WERI-Rb-1 (cell line): ENCODE measurements at regions not wholly inside any gene's neighbourhood (a gene's known extent, or its start where the extent isn't known, plus 50 kb on each side); places are given as distances from the start of the nearest gene placed in this dataset.

Source experiments
- DNase-seq: peaks from one replicate; pipeline ENCODE4 v3.0.0-alpha.2; 2020
- H3K27ac ChIP-seq: fragments of 250-450 bp; sonication (Bioruptor Pico); 2 replicates; pipeline ENCODE4 v1.5.1; 2020; ENCODE audit warnings: mild to moderate bottlenecking, moderate library complexity
- H3K27me3 ChIP-seq: fragments of 250-450 bp; sonication (Bioruptor Pico); 2 replicates; pipeline ENCODE4 v1.5.1; 2021; ENCODE audit warnings: mild to moderate bottlenecking, low read depth, moderate library complexity; ENCODE audit not compliant: insufficient read depth, severe bottlenecking
- H3K36me3 ChIP-seq: fragments of 250-450 bp; sonication (Bioruptor Pico); 2 replicates; pipeline ENCODE4 v1.5.1; 2020; ENCODE audit warnings: mild to moderate bottlenecking, moderate library complexity
- H3K4me3 ChIP-seq: 2 replicates; pipeline ENCODE4 v1.5.1; 2011; ENCODE audit warnings: low read depth, mild to moderate bottlenecking, control low read depth, low read length
- H3K9me3 ChIP-seq: fragments of 250-450 bp; sonication (Bioruptor Pico); 2 replicates; pipeline ENCODE4 v1.5.1; 2021; ENCODE audit warnings: mild to moderate bottlenecking, moderate library complexity; ENCODE audit not compliant: severe bottlenecking
- CTCF ChIP-seq: IDR thresholded peaks from 2 replicates; pipeline ENCODE4 v1.5.1; 2011; ENCODE audit warnings: low read depth, mild to moderate bottlenecking, control low read depth, inconsistent platforms, low read length

GRCh38 chr14:87271331-87271730, 721.7 kb downstream of the GALC start:
- H3K27ac ChIP-seq: no peak overlapping the region
- H3K4me3 ChIP-seq: no peak overlapping the region
- no peaks in the 10 kb centered on the region for H3K27me3 ChIP-seq
- H3K9me3 ChIP-seq: no peaks in the 10 kb centered on the region
- DNase-seq: no peak
- no peak for TF ChIP-seq CTCF
- H3K36me3 ChIP-seq: no peaks in the 10 kb centered on the region

GRCh38 chr14:87268997-87269396, 724.0 kb downstream of the GALC start:
- H3K4me3 ChIP-seq: no peak overlapping the region
- H3K27me3 ChIP-seq: no peaks in the 10 kb centered on the region
- TF ChIP-seq CTCF: no peak
- H3K36me3 ChIP-seq: no peaks in the 10 kb centered on the region
- no peaks in the 10 kb centered on the region for H3K9me3 ChIP-seq
- no peak for DNase-seq
- no peak overlapping the region for H3K27ac ChIP-seq

- no peak overlapping the region for H3K4me3 ChIP-seq
- no peaks in the 10 kb centered on the region for H3K36me3 ChIP-seq
- DNase-seq: no peak
- TF ChIP-seq CTCF: no peak
- H3K27me3 ChIP-seq: no peaks in the 10 kb centered on the region
- H3K27ac ChIP-seq: no peak overlapping the region
- H3K9me3 ChIP-seq: no peaks in the 10 kb centered on the region
Observed at GRCh38 chr14:87264796-87265195, 728.2 kb downstream of the GALC start.

GRCh38 chr14:87264272-87264785, 728.7 kb downstream of the GALC start:
- no peak overlapping the region for H3K4me3 ChIP-seq
- H3K27ac ChIP-seq: no peak overlapping the region
- no peaks in the 10 kb centered on the region for H3K27me3 ChIP-seq
- no peak for DNase-seq
- no peaks in the 10 kb centered on the region for H3K36me3 ChIP-seq
- no peaks in the 10 kb centered on the region for H3K9me3 ChIP-seq
- no peak for TF ChIP-seq CTCF

GRCh38 chr14:87261621-87262020, 731.4 kb downstream of the GALC start:
- no peak for DNase-seq
- no peaks in the 10 kb centered on the region for H3K36me3 ChIP-seq
- H3K4me3 ChIP-seq: no peak overlapping the region
- no peaks in the 10 kb centered on the region for H3K9me3 ChIP-seq
- no peak for TF ChIP-seq CTCF
- H3K27me3 ChIP-seq: no peaks in the 10 kb centered on the region
- H3K27ac ChIP-seq: no peak overlapping the region

- Histone ChIP-seq H3K27me3 (no peaks in the 10 kb centered on the region), H3K4me3 (no peak overlapping the region), H3K9me3 (no peaks in the 10 kb centered on the region), H3K27ac (no peak overlapping the region), H3K36me3 (no peaks in the 10 kb centered on the region)
- DNase-seq: no peak
- no peak for TF ChIP-seq CTCF
Observed at GRCh38 chr14:87260460-87260859, 732.5 kb downstream of the GALC start.
